Neural cell (in vitro differentiated cells): ENCODE measurements at regions not wholly inside any gene's neighbourhood (a gene's known extent, or its start where the extent isn't known, plus 50 kb on each side); places are given as distances from the start of the nearest gene placed in this dataset.

Experiments
- H2AFZ ChIP-seq: fragments of 200-600, 300-800 bp; sonication (generic), shearing (Covaris generic); 2 replicates; pipeline ENCODE4 v1.6.0; 2014; ENCODE audit warnings: low read depth, mild to moderate bottlenecking, antibody characterized with exemption, low read length, moderate library complexity
- H3F3A ChIP-seq: fragments of 200-600 bp; shearing (Covaris generic); 2 replicates; pipeline ENCODE4 v1.6.1; 2016; ENCODE audit warnings: mild to moderate bottlenecking, moderate library complexity, mixed read lengths, antibody characterized with exemption, low read length; ENCODE audit not compliant: insufficient read depth, poor library complexity, severe bottlenecking
- H3K27ac ChIP-seq: fragments of 200-600, 300-800 bp; sonication (generic), shearing (Covaris generic); 2 replicates; pipeline ENCODE4 v1.5.1; 2014; ENCODE audit warnings: mild to moderate bottlenecking, low read length, moderate library complexity
- H3K27me3 ChIP-seq: fragments of 300-800, 200-600 bp; sonication (generic), shearing (Covaris generic); 2 replicates; pipeline ENCODE4 v1.6.0; 2014; ENCODE audit warnings: mild to moderate bottlenecking, low read depth, low read length, moderate library complexity; ENCODE audit not compliant: insufficient read depth
- H3K36me3 ChIP-seq: fragments of 300-800, 200-600 bp; sonication (generic), shearing (Covaris generic); 2 replicates; pipeline ENCODE4 v1.5.1; 2014; ENCODE audit warnings: mild to moderate bottlenecking, antibody characterized with exemption, low read length, moderate library complexity; ENCODE audit not compliant: insufficient read depth
- H3K4me2 ChIP-seq: fragments of 300-800, 200-600 bp; sonication (generic), shearing (Covaris generic); 2 replicates; pipeline ENCODE4 v1.6.0; 2014; ENCODE audit warnings: mild to moderate bottlenecking, low read length
- H3K4me3 ChIP-seq: fragments of 300-800, 200-600 bp; sonication (generic), shearing (Covaris generic); 2 replicates; pipeline ENCODE4 v1.5.1; 2014; ENCODE audit warnings: mild to moderate bottlenecking, low read length, moderate library complexity
- H3K79me2 ChIP-seq: fragments of 200-600 bp; shearing (Covaris generic); replicated peaks from 2 replicates; pipeline ENCODE4 v1.6.0; 2014; ENCODE audit warnings: mild to moderate bottlenecking, low read length, moderate library complexity; ENCODE audit not compliant: insufficient read depth
- H3K9ac ChIP-seq: fragments of 300-800, 200-600 bp; sonication (generic), shearing (Covaris generic); 2 replicates; pipeline ENCODE4 v1.6.1; 2016; ENCODE audit warnings: mild to moderate bottlenecking, low read length, mixed read lengths
- H3K9me2 ChIP-seq: fragments of 200-600 bp; shearing (Covaris generic); 2 replicates; pipeline ENCODE4 v1.6.1; 2016; ENCODE audit warnings: mild to moderate bottlenecking, low read length, mixed read lengths; ENCODE audit not compliant: insufficient read depth
- H3K9me3 ChIP-seq: fragments of 200-600, 300-800 bp; sonication (generic), shearing (Covaris generic); 2 replicates; pipeline ENCODE4 v1.6.1; 2016; ENCODE audit warnings: mild to moderate bottlenecking, mixed run types, low read length, moderate library complexity, mixed read lengths
- H4K20me1 ChIP-seq: fragments of 200-600 bp; shearing (Covaris generic); 2 replicates; pipeline ENCODE4 v1.6.1; 2016; ENCODE audit warnings: mild to moderate bottlenecking, mixed run types; ENCODE audit not compliant: insufficient read depth
- EP300 ChIP-seq: fragments of 450-650 bp; conservative IDR thresholded peaks from 2 replicates; pipeline ENCODE4 v1.6.1; 2014; ENCODE audit warnings: antibody characterized with exemption, mild to moderate bottlenecking, moderate library complexity; ENCODE audit not compliant: poor library complexity, severe bottlenecking
- EZH2 ChIP-seq: fragments of 200-600, 300-800 bp; shearing (Covaris generic), sonication (generic); IDR thresholded peaks from 2 replicates; pipeline ENCODE4 v1.6.1; 2014; ENCODE audit warnings: antibody characterized with exemption, low read length, borderline replicate concordance, mild to moderate bottlenecking; ENCODE audit not compliant: insufficient read depth, poor library complexity, severe bottlenecking
- MXI1 ChIP-seq: fragments of 450-650 bp; conservative IDR thresholded peaks from 2 replicates; pipeline ENCODE4 v1.6.1; 2014; ENCODE audit warnings: antibody characterized with exemption, mild to moderate bottlenecking; ENCODE audit not compliant: poor library complexity, severe bottlenecking
- POLR2AphosphoS5 ChIP-seq: IDR thresholded peaks from 2 replicates; pipeline ENCODE4 v1.6.1; 2012
- RAD21 ChIP-seq: fragments of 450-650 bp; conservative IDR thresholded peaks from 2 replicates; pipeline ENCODE4 v1.6.1; 2014; ENCODE audit warnings: antibody characterized with exemption, mild to moderate bottlenecking, moderate library complexity
- REST ChIP-seq: IDR thresholded peaks from 2 replicates; pipeline ENCODE4 v1.6.1; 2012; ENCODE audit warnings: borderline replicate concordance
- SMC3 ChIP-seq: fragments of 450-650 bp; conservative IDR thresholded peaks from 2 replicates; pipeline ENCODE4 v1.6.1; 2014; ENCODE audit warnings: antibody characterized with exemption, mild to moderate bottlenecking, moderate library complexity; ENCODE audit not compliant: poor library complexity
- TAF1 ChIP-seq: IDR thresholded peaks from 2 replicates; pipeline ENCODE4 v1.6.1; 2012; ENCODE audit warnings: low read depth
- TF ChIP-seq, protein P1 (sequence below): fragments of 450-650 bp; IDR thresholded peaks from 2 replicates; pipeline ENCODE4 v1.5.1; 2014; ENCODE audit warnings: antibody characterized with exemption, mild to moderate bottlenecking, moderate library complexity; ENCODE audit not compliant: poor library complexity, severe bottlenecking

DNA sequence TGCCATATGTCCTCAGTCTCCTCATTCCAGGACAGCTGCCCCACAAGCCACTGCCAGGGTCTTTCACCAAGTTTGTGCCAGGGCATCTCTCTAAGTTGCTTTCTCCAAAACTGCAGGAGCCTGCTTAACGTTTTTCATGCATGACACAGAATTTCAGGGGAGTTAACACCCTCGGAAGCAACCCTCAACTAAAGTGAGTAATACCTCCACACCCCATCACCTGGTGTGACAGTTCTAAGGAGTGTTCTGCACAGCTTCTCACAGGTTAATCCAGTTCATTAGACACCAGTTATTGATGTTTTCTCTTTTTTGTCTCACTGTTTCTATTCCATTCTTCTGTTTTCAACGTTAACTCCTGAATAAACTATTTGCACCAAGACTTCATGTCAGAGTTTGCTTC lies 115.0 kb downstream of the BACH1 start:
- no peak for TF ChIP-seq EP300
- TF ChIP-seq MXI1: no peak
- no peak for TF ChIP-seq POLR2AphosphoS5
- no peak for TF ChIP-seq REST
- TF ChIP-seq RAD21: no peak
- TF ChIP-seq TAF1: no peak
- no peak overlapping the region for H3K4me2 ChIP-seq
- H4K20me1 ChIP-seq: no peaks in the 10 kb centered on the region
- no peaks in the 10 kb centered on the region for H3K79me2 ChIP-seq
- H3K4me3 ChIP-seq: no peak overlapping the region
- no peaks in the 10 kb centered on the region for H3K27me3 ChIP-seq
- H3F3A ChIP-seq: no peaks in the 10 kb centered on the region
- no peak overlapping the region for H3K9ac ChIP-seq
- no peak overlapping the region for H2AFZ ChIP-seq
- H3K27ac ChIP-seq: no peak overlapping the region
- no peaks in the 10 kb centered on the region for H3K9me3 ChIP-seq
- H3K36me3 ChIP-seq: no peaks in the 10 kb centered on the region
- no peaks in the 10 kb centered on the region for H3K9me2 ChIP-seq

GRCh38 chr21:29416268-29416667 lies 117.5 kb downstream of the BACH1 start:
- no peaks in the 10 kb centered on the region for H4K20me1 ChIP-seq
- no peaks in the 10 kb centered on the region for H3K9me3 ChIP-seq
- no peak overlapping the region for H3K27ac ChIP-seq
- no peak overlapping the region for H2AFZ ChIP-seq
- no peaks in the 10 kb centered on the region for H3K9me2 ChIP-seq
- H3K79me2 ChIP-seq: no peaks in the 10 kb centered on the region
- no peak overlapping the region for H3K4me2 ChIP-seq
- H3K9ac ChIP-seq: no peak overlapping the region
- no peaks in the 10 kb centered on the region for H3K36me3 ChIP-seq
- no peaks in the 10 kb centered on the region for H3K27me3 ChIP-seq
- no peaks in the 10 kb centered on the region for H3F3A ChIP-seq
- H3K4me3 ChIP-seq: no peak overlapping the region
- TF ChIP-seq, protein P1, sequence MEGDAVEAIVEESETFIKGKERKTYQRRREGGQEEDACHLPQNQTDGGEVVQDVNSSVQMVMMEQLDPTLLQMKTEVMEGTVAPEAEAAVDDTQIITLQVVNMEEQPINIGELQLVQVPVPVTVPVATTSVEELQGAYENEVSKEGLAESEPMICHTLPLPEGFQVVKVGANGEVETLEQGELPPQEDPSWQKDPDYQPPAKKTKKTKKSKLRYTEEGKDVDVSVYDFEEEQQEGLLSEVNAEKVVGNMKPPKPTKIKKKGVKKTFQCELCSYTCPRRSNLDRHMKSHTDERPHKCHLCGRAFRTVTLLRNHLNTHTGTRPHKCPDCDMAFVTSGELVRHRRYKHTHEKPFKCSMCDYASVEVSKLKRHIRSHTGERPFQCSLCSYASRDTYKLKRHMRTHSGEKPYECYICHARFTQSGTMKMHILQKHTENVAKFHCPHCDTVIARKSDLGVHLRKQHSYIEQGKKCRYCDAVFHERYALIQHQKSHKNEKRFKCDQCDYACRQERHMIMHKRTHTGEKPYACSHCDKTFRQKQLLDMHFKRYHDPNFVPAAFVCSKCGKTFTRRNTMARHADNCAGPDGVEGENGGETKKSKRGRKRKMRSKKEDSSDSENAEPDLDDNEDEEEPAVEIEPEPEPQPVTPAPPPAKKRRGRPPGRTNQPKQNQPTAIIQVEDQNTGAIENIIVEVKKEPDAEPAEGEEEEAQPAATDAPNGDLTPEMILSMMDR: no peak
- no peak for TF ChIP-seq POLR2AphosphoS5
- TF ChIP-seq MXI1: no peak
- TF ChIP-seq TAF1: no peak
- TF ChIP-seq RAD21: no peak
- TF ChIP-seq REST: no peak
- TF ChIP-seq SMC3: no peak
- no peak for TF ChIP-seq EP300
- TF ChIP-seq EZH2: no peak
